ENCODE measurements at regions not wholly inside any gene's neighbourhood (a gene's known extent, or its start where the extent isn't known, plus 50 kb on each side); places are given as distances from the start of the nearest gene placed in this dataset.

GRCh38 chr10:128864554-128865295 is 602.3 kb upstream of the MGMT start:
- DNase-seq, result no peak
- Histone ChIP-seq H3K4me3 (ENCODE audit: low read length in 2 of 2) (no peak overlapping the region), H3K27me3 (ENCODE audit: insufficient read depth, low read length) (no peaks in the 10 kb centered on the region), H3K4me1 (ENCODE audit: insufficient read depth, low read length) (no peaks in the 10 kb centered on the region), H3K27ac (ENCODE audit: low read depth, low read length) (no peak overlapping the region), H3K9me3 (ENCODE audit: control insufficient read depth in 1 of 2, low read length in 2 of 2) (no peaks in the 10 kb centered on the region), H3K36me3 (ENCODE audit: insufficient read depth, low read length) (no peaks in the 10 kb centered on the region)
- Mint-ChIP-seq H3K9me3 (no peaks in the 10 kb centered on the region), H3K36me3 (no peaks in the 10 kb centered on the region), H3K27me3 (no peaks in the 10 kb centered on the region), H3K4me3 (no peak overlapping the region), H3K4me1 (no peaks in the 10 kb centered on the region), H3K27ac (no peak overlapping the region)
- CTCF ChIA-PET (ENCODE audit: partially characterized antibody), result interaction anchor here (1.1 kb wide), 1 partner anchor 10 kb away, joined by 3 read pairs; no protein-coding TSS in a partner anchor
- POLR2A ChIA-PET (ENCODE audit: partially characterized antibody), result no interaction called here
- intact Hi-C loops (cut with micrococcal nuclease), result no loop called here

- intact Hi-C loops (cut with micrococcal nuclease), result no loop called here
- Mint-ChIP-seq H3K27me3 (no peaks in the 10 kb centered on the region), H3K27ac (no peak overlapping the region), H3K9me3 (no peaks in the 10 kb centered on the region), H3K4me3 (no peak overlapping the region), H3K4me1 (no peaks in the 10 kb centered on the region), H3K36me3 (no peaks in the 10 kb centered on the region)
- ChIA-PET CTCF (ENCODE audit: partially characterized antibody) (no interaction called here), POLR2A (ENCODE audit: partially characterized antibody) (no interaction called here)
- Histone ChIP-seq H3K27ac (ENCODE audit: low read depth, low read length) (no peak overlapping the region), H3K27me3 (ENCODE audit: insufficient read depth, low read length) (no peaks in the 10 kb centered on the region), H3K4me3 (ENCODE audit: low read length in 2 of 2) (no peak overlapping the region), H3K4me1 (ENCODE audit: insufficient read depth, low read length) (no peaks in the 10 kb centered on the region), H3K9me3 (ENCODE audit: control insufficient read depth in 1 of 2, low read length in 2 of 2) (no peaks in the 10 kb centered on the region), H3K36me3 (ENCODE audit: insufficient read depth, low read length) (no peaks in the 10 kb centered on the region)
- no peak for DNase-seq
Observed at GRCh38 chr10:128865436-128866195, 601.4 kb upstream of the MGMT start.

GRCh38 chr10:128866551-128866950 is 600.5 kb upstream of the MGMT start:
- no peaks in the 10 kb centered on the region for H3K36me3 ChIP-seq (ENCODE audit: insufficient read depth, low read length)
- no peaks in the 10 kb centered on the region for H3K27me3 ChIP-seq (ENCODE audit: insufficient read depth, low read length)
- no peak overlapping the region for H3K4me3 ChIP-seq (ENCODE audit: low read length in 2 of 2)
- no peak overlapping the region for H3K27ac Mint-ChIP-seq
- CTCF ChIA-PET (ENCODE audit: partially characterized antibody), result no interaction called here
- intact Hi-C loops (cut with micrococcal nuclease), result no loop called here
- H3K4me3 Mint-ChIP-seq, result no peak overlapping the region
- no peak overlapping the region for H3K27ac ChIP-seq (ENCODE audit: low read depth, low read length)
- DNase-seq, result no peak
- POLR2A ChIA-PET (ENCODE audit: partially characterized antibody), result no interaction called here
- H3K27me3 Mint-ChIP-seq, result no peaks in the 10 kb centered on the region
- H3K9me3 Mint-ChIP-seq, result no peaks in the 10 kb centered on the region
- no peaks in the 10 kb centered on the region for H3K4me1 Mint-ChIP-seq
- no peaks in the 10 kb centered on the region for H3K4me1 ChIP-seq (ENCODE audit: insufficient read depth, low read length)
- no peaks in the 10 kb centered on the region for H3K36me3 Mint-ChIP-seq
- H3K9me3 ChIP-seq (ENCODE audit: control insufficient read depth in 1 of 2, low read length in 2 of 2), result no peaks in the 10 kb centered on the region

- no peaks in the 10 kb centered on the region for H3K36me3 Mint-ChIP-seq
- POLR2A ChIA-PET (ENCODE audit: partially characterized antibody), result no interaction called here
- DNase-seq, result no peak
- H3K4me1 Mint-ChIP-seq, result no peaks in the 10 kb centered on the region
- H3K27me3 Mint-ChIP-seq, result no peaks in the 10 kb centered on the region
- H3K36me3 ChIP-seq (ENCODE audit: insufficient read depth, low read length), result no peaks in the 10 kb centered on the region
- no peaks in the 10 kb centered on the region for H3K27me3 ChIP-seq (ENCODE audit: insufficient read depth, low read length)
- no peaks in the 10 kb centered on the region for H3K9me3 Mint-ChIP-seq
- intact Hi-C loops (cut with micrococcal nuclease), result no loop called here
- H3K4me3 ChIP-seq (ENCODE audit: low read length in 2 of 2), result no peak overlapping the region
- no peak overlapping the region for H3K27ac Mint-ChIP-seq
- no peaks in the 10 kb centered on the region for H3K9me3 ChIP-seq (ENCODE audit: control insufficient read depth in 1 of 2, low read length in 2 of 2)
- H3K4me1 ChIP-seq (ENCODE audit: insufficient read depth, low read length), result no peaks in the 10 kb centered on the region
- no peak overlapping the region for H3K4me3 Mint-ChIP-seq
- no peak overlapping the region for H3K27ac ChIP-seq (ENCODE audit: low read depth, low read length)
- CTCF ChIA-PET (ENCODE audit: partially characterized antibody), result no interaction called here
Observed at GRCh38 chr10:128867210-128867609, 599.8 kb upstream of the MGMT start.

- no peaks in the 10 kb centered on the region for H3K4me1 ChIP-seq (ENCODE audit: insufficient read depth, low read length)
- CTCF ChIA-PET (ENCODE audit: partially characterized antibody), result no interaction called here
- DNase-seq, result no peak
Observed at GRCh38 chr10:128867819-128868218, 599.2 kb upstream of the MGMT start.

GRCh38 chr10:128868481-128868880 is 598.6 kb upstream of the MGMT start:
- ChIA-PET POLR2A (ENCODE audit: partially characterized antibody) (no interaction called here), CTCF (ENCODE audit: partially characterized antibody) (no interaction called here)
- H3K4me1 Mint-ChIP-seq, result no peaks in the 10 kb centered on the region
- H3K27me3 Mint-ChIP-seq, result no peaks in the 10 kb centered on the region
- H3K27ac Mint-ChIP-seq, result no peak overlapping the region
- H3K27ac ChIP-seq (ENCODE audit: low read depth, low read length), result no peak overlapping the region
- H3K4me3 Mint-ChIP-seq, result no peak overlapping the region
- H3K36me3 ChIP-seq (ENCODE audit: insufficient read depth, low read length), result no peaks in the 10 kb centered on the region
- no peak for DNase-seq
- intact Hi-C loops (cut with micrococcal nuclease), result no loop called here
- no peaks in the 10 kb centered on the region for H3K27me3 ChIP-seq (ENCODE audit: insufficient read depth, low read length)
- no peaks in the 10 kb centered on the region for H3K4me1 ChIP-seq (ENCODE audit: insufficient read depth, low read length)
- no peak overlapping the region for H3K4me3 ChIP-seq (ENCODE audit: low read length in 2 of 2)
- H3K9me3 Mint-ChIP-seq, result no peaks in the 10 kb centered on the region
- no peaks in the 10 kb centered on the region for H3K36me3 Mint-ChIP-seq
- no peaks in the 10 kb centered on the region for H3K9me3 ChIP-seq (ENCODE audit: control insufficient read depth in 1 of 2, low read length in 2 of 2)

More at GRCh38 chr10:128867819-128868218, 599.2 kb upstream of the MGMT start:
- H3K27me3 ChIP-seq (ENCODE audit: insufficient read depth, low read length), result no peaks in the 10 kb centered on the region
- H3K9me3 ChIP-seq (ENCODE audit: control insufficient read depth in 1 of 2, low read length in 2 of 2), result no peaks in the 10 kb centered on the region
- no peak overlapping the region for H3K4me3 Mint-ChIP-seq
- intact Hi-C loops (cut with micrococcal nuclease), result no loop called here
- H3K4me3 ChIP-seq (ENCODE audit: low read length in 2 of 2), result no peak overlapping the region
- no peak overlapping the region for H3K27ac ChIP-seq (ENCODE audit: low read depth, low read length)
- no peak overlapping the region for H3K27ac Mint-ChIP-seq
- H3K4me1 Mint-ChIP-seq, result no peaks in the 10 kb centered on the region
- no peaks in the 10 kb centered on the region for H3K9me3 Mint-ChIP-seq
- no peaks in the 10 kb centered on the region for H3K36me3 Mint-ChIP-seq
- no peaks in the 10 kb centered on the region for H3K27me3 Mint-ChIP-seq
- no peaks in the 10 kb centered on the region for H3K36me3 ChIP-seq (ENCODE audit: insufficient read depth, low read length)
- POLR2A ChIA-PET (ENCODE audit: partially characterized antibody), result no interaction called here

- H3K36me3 Mint-ChIP-seq, result no peaks in the 10 kb centered on the region
- no peak for DNase-seq
- Histone ChIP-seq H3K4me1 (ENCODE audit: insufficient read depth, low read length) (no peaks in the 10 kb centered on the region), H3K27me3 (ENCODE audit: insufficient read depth, low read length) (no peaks in the 10 kb centered on the region), H3K36me3 (ENCODE audit: insufficient read depth, low read length) (no peaks in the 10 kb centered on the region), H3K27ac (ENCODE audit: low read depth, low read length) (no peak overlapping the region), H3K4me3 (ENCODE audit: low read length in 2 of 2) (no peak overlapping the region), H3K9me3 (ENCODE audit: control insufficient read depth in 1 of 2, low read length in 2 of 2) (no peaks in the 10 kb centered on the region)
- H3K4me1 Mint-ChIP-seq, result no peaks in the 10 kb centered on the region
- ChIA-PET POLR2A (ENCODE audit: partially characterized antibody) (no interaction called here), CTCF (ENCODE audit: partially characterized antibody) (no interaction called here)
- intact Hi-C loops (cut with micrococcal nuclease), result no loop called here
- no peaks in the 10 kb centered on the region for H3K27me3 Mint-ChIP-seq
- H3K27ac Mint-ChIP-seq, result no peak overlapping the region
- no peak overlapping the region for H3K4me3 Mint-ChIP-seq
- H3K9me3 Mint-ChIP-seq, result no peaks in the 10 kb centered on the region
Observed at GRCh38 chr10:128869101-128869749, 597.8 kb upstream of the MGMT start.

Measured in CD4-positive, alpha-beta memory T cell (primary cell).